GM11168 (cell line): ENCODE measurements at regions not wholly inside any gene's neighbourhood (a gene's known extent, or its start where the extent isn't known, plus 50 kb on each side); places are given as distances from the start of the nearest gene placed in this dataset.
"Not testable (repeated sequence)": the region's sequence is repeated elsewhere in the genome, so short reads cannot be mapped to it uniquely, and the experiment has no call there.

Experiments used
- in situ Hi-C: fragments of 300-500 bp; cut with MboI; formaldehyde crosslinking; loops from one replicate; pipeline ENCODE4 v1.12.0; 2022; ENCODE audit warnings: low sequenced_read_pairs; ENCODE audit not compliant: unreplicated experiment

DNA sequence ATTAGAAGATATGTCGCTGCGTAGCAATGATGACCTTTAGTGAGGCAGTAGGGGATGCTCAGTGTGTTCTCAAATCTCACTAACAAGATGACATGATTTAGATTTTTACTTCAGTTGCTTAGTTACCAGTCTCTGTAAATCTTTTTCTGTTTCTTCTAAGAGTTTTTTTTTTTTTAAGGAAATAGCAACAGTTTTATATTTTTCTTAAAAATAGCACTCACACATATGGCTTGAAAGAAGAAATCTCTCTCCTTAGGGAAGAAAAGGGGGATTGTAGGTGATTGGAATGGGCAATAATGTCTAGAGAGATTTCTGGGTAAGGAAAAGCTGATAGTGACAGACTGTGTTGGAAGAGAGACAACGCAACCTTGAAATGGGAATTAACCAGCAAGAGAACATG, 524.6 kb upstream of the ARPP21 start:
- in situ Hi-C loops, result no loop called here

GRCh38 chr3:35120026-35120425, 519.3 kb upstream of the ARPP21 start:
- in situ Hi-C loops, result no loop called here

- in situ Hi-C loops, result no loop called here
Observed at GRCh38 chr3:35137612-35138011, 501.7 kb upstream of the ARPP21 start.

DNA sequence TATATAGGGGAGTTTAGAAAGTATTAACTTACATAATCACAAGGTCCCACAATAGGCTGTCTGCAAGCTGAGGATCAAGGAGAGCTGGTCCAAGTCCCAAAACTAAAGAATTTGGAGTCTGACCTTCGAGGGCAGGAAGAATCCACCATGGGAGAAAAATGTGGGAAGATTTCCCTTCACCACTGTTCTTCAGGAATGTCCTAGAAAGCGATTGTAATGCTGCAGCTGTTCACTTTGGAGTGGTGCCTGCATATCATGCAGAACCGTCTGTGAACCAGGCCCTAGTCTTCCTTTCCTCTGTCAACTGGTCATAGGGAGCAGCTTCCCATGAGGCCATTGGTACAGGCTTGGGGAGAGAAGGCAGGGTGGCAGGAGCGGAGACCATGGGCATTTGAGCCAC, 497.9 kb upstream of the ARPP21 start:
- in situ Hi-C loops, result no loop called here

DNA sequence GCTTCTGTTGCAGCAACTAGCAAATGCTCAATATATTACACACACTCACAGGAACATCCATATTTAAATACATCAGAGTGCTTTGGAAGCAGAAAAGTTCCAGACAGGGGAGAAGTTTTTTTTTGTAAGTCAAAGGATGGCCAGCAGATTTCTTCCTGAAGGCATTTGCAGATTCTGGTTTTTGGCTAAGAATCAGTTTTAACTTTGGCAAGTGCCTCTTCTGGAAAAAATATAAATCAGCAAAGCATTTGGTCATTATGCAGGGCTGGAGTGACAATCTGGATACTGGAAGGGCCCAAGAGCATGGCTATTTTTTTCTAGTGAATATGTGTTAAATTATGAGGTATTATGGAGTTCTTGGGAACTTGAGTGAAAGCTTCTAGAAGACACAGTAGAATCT, 495.3 kb upstream of the ARPP21 start:
- in situ Hi-C loops, result no loop called here

- in situ Hi-C loops, result not testable (repeated sequence)
Observed at GRCh38 chr3:35146256-35147035, 492.9 kb upstream of the ARPP21 start.

DNA sequence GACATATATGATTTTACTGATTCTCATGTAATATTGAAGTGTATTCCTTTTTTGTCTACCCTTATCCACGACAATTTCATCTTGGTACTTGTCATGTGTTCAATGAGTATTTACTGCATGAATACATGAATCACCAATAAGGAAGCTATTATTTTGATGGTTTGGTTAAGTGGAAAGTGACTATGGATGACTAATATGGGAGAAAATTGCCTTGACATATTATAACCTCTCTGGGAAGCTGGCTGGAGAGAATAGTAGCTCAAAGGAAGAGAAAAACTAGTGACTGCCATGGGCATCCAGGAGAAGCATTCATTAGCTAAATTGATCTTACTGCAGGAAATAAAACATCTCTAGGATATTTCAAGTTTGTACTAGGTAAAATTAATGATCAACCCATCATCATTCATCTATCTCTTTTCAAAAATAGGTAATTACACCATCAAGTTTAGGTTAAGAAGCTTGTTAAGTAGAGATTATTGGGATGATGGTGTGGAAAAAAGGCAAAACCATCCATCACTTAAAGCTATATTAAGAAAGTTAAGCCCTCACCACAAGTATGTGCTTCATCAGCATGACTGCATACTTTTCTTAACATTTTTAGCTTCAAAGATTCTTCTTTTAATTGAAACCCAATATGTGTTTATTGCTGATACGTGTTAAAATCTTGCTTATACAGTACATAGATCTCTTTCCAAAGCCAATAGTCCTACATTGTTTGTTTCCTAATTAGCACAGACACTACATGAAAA, 455.2 kb upstream of the ARPP21 start:
- in situ Hi-C loops, result no loop called here

- in situ Hi-C loops, result no loop called here
Observed at GRCh38 chr3:35184775-35185174, 454.6 kb upstream of the ARPP21 start.

DNA sequence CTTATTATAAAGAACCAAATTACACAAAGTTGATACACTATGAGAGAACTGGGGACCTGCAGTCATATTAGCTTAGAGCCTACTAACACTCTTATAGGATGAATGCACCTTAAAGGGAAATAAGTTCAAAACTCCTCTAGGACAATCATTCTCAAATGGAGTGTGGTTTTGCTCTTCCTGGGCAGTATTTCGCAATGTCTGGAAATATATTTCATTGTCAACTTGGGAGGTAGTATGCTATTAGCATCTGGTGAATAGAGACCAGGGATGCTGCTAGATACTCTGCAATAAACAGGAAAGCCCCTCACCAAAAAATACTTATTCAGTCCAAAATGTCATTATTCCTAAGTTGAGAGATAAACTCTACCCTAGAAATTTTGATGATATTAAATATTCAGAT, 451.4 kb upstream of the ARPP21 start:
- in situ Hi-C loops, result no loop called here

DNA sequence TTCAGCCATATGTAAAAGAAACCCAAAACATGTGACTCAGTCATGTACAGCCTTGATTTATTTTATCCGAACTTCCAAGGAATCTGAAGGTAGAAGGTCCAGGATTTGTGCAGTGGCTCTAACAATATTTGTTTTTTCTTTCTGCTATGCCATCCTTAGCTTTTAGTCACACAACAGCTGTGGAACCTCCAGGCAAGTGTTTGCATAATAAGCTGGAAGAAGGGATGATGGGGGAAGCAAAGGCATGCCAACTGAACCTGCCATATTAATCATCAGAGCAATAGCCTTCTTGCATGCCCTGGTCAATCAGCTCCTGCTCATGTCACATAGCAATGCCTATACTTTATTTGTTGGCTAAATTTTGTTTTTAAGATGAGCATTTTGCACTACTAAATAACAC, 444.7 kb upstream of the ARPP21 start:
- in situ Hi-C loops, result no loop called here

DNA sequence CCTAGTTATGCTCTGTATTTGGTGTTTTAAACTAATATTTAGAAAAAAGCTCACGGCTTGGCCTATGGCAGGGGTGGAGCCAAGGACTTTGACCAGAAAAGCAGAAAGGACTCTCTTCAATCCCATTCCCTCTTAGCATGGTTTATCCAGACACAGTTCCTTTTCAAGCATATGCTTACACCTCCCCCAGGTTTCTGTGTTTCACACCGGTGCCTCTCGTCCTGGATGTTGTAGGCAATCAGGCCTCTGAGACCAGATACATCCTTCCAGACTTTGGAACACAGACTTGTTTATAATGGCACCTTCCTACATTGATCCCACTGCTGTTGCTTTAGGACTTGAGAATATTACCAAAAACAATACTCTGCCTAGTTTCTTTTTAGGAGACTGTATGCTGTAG, 440.5 kb upstream of the ARPP21 start:
- in situ Hi-C loops, result no loop called here

DNA sequence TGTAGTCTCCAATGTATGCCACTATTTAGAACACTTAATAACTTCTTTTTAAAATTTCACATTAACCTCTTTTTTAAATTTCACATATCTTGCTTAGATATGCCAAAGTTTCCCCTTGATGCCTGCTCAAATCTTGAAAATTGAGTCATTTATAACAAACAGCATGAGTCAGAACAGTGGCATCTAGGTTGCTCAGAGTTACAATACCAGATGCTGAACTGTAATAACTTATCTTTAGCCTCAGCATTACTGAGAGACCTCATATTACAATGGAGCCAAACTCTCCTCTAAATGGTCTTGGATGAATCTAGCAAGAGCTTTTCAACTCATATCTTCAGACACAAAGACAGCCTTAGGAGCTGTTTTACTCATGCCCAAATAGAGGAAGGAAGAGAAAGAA, 439.3 kb upstream of the ARPP21 start:
- in situ Hi-C loops, result no loop called here

DNA sequence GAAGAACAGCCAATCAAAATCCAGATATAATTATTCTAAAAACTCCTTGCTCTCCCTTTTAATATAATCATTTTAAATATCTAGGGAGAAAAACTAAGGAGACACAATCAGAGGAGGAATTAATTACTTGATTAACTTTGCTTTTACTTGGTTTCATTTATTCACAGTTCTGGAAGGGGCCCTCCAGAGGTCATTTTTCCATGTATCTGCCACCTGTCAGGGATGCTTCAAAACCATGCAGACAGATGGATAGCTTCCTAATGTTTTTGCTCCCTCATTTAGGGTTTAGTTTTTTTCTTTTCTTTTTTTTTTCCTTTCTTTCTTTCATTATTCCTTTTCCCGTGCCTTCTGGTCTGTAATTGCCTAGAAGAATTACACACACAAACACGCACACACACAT, 438.1 kb upstream of the ARPP21 start:
- in situ Hi-C loops, result no loop called here

DNA sequence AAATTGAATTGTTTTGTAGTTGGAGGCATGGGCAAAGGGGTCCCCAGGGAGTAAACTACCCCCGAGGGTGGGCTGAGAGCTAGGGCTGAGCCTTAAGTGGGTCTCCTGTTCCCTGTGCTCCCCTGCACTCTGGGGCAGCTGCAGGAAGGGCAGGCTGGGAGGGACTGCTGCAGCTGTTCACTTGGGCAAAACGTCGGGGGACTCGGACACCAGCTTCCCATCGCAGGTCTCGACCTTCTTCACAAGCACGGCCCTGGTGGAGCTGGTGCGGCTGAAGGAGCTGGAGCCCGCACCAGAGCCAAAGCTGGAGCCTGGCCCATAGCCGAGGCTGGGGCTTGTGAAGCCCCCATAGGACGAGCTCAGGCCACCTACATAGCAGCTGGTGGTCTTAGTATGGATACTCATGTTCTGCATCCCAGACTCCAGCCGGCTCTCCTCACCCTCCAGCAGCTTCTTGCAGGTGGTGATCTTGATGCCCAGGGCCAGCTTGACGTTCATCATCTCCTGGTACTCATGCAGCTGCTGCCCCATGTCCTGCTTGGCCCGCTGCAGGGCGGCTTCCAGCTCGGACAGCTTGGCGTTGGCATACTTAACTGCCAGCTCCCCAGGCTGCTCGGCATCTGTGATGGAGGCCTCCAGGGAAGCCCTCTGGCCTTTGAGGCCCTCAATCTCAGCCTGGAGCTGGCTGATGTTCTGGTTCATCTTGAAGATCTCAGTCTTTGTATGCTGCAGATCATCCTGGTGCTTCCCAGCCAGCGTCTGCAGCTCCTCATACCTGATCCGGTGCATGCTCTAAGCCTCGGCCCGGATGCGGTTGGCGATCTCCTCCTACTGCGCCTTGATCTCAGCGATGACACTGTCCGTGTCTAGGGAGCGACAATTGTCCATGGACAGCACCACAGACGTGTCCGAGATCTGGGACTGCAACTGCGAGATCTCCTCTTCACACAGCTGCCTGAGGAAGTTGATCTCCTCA, 423.5 kb upstream of the ARPP21 start:
- in situ Hi-C loops, result no loop called here

GRCh38 chr3:35216501-35217266, 422.6 kb upstream of the ARPP21 start:
- in situ Hi-C loops, result no loop called here

GRCh38 chr3:35223632-35224394, 415.5 kb upstream of the ARPP21 start:
- in situ Hi-C loops, result no loop called here

- in situ Hi-C loops, result no loop called here
Observed at GRCh38 chr3:35224565-35225295, 414.6 kb upstream of the ARPP21 start.

- in situ Hi-C loops, result no loop called here
Observed at GRCh38 chr3:35241236-35241635, 398.1 kb upstream of the ARPP21 start.

GRCh38 chr3:35254917-35255316, 384.4 kb upstream of the ARPP21 start:
- in situ Hi-C loops, result no loop called here
